Activated naive CD4-positive, alpha-beta T cell treated with Interleukin-2 at 50 U/mL for 16 hours (primary cell): ENCODE measurements at regions not wholly inside any gene's neighbourhood (a gene's known extent, or its start where the extent isn't known, plus 50 kb on each side); places are given as distances from the start of the nearest gene placed in this dataset.
"Not testable (repeated sequence)": the region's sequence is repeated elsewhere in the genome, so short reads cannot be mapped to it uniquely, and the experiment has no call there.

Experiments
- DNase-seq: peaks from one replicate; pipeline ENCODE4 v3.0.0-alpha.2; 2020

DNA sequence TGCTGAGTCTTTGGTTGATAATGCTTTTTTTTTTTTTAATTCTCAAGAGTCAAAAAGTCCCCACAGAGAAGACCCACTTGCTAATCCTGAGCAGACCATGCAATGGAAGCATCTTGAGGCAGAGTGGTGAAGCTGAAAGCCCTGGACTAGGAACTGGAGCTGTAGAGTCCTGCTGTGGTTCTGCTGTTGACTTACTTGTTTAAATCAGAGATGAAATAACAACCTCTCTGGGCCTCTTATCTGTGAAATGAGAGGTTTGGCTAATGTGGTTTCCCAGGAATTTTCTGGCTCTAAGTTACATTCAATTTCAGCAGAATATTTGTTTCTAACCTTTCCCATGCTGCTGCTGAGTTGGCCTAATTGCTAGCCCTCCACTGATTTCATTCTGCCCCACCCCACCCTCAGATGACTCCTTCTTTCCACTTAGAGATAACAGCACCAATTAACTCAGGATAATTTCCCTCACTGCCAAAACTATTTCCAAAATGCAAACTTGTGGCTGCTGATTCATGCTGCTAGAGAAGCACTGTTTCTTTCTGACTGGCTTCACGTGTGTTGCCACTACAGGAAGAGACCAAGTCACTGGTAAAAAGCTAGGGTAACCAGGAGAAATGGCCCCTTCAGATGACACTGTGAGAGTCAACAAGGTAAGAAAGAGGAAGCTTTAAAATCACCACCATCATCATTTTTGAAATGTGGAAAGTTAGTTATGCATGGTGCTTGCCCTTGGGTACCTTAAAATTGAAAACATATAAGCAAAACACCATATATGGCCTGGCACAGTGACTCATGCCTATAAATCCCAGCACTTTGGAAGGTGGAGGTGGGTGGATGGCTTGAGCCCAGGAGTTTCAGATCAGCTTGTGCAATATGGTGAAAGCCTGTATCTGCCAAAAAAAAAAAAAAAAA, 326.4 kb downstream of the DCHS2 start:
- DNase-seq: no peak

GRCh38 chr4:154160519-154161301, 330.9 kb downstream of the DCHS2 start:
- no peak for DNase-seq

DNA sequence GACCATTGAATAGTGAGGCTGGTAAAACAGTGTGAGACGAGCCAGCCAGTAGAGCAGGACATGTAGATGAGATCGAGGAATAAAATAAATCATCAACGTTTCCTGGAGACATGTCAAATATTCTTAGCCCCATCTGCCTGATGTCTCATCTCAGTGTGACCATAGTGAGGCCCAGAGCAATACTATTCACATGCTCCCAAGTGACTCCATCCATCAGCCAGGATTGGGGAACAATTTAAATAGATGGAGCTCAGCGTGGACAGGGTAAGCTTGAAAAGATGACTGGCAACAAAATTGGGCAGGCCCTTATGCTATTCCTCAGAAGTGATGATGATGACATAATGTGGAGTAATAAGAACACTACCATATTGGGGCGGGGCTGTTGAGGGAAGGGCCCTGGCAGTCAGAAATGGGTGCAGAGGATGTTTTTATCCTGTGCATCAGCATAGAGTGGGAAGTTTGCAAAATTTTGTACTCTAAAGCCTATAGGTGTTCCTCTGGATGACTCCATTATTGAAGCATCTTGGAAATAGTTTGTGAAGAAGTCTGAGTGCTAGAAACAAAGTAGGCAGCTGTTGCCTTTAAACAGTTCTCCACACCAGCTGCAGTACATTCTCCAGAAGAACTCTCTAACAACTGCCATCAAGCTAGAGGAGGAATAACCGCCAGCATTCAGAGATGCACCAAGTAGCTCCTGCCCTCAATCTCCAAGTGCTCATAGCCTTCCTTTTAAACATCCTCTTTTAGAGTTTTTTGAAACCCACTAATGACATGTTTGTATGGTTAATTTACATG, 333.0 kb downstream of the DCHS2 start:
- DNase-seq: no peak

DNA sequence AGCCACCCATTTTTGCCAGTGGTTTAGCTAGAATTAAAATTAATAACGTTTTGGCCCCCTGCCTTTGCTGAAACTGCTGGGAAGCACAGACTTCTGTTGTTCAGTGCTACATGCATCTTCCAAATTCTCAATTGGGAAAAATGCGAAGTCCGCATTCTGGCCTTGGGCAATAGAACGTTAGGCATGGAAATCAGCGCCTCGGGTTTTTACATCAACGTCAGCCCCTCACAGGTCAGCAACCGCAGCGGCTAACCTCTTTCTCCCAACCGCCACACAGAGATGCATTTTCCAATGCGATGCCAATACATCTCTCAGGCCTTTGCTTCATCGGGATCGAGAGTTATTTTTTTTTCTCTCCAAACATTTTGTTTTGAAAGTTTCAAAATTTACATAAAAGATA, 339.1 kb downstream of the DCHS2 start:
- no peak for DNase-seq

- not testable (repeated sequence) for DNase-seq
Observed at GRCh38 chr4:154149236-154149635, 342.4 kb downstream of the DCHS2 start.

DNA sequence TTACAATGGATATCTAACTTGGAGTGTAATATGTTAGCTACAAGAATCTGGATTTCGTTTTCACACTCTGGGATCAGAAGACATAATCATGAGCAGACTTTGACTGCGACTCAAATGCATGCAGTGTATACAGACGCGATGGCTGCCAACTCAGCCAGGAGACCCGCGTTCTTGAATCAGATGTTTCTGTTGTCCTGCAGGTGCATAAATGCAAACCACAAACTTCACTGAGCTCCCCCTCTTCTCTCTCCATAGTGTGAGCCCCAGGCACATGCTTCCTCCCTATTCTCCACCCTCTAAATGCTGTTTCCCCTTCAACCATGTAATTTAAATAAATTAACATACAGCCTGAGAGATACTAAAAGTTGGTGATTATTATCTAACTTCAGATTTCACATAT, 347.9 kb downstream of the DCHS2 start:
- no peak for DNase-seq

- no peak for DNase-seq
Observed at GRCh38 chr4:154142664-154143063, 348.9 kb downstream of the DCHS2 start.

GRCh38 chr4:154140869-154141268, 350.7 kb downstream of the DCHS2 start:
- no peak for DNase-seq

GRCh38 chr4:154137320-154137905, 348.5 kb upstream of the SFRP2 start:
- no peak for DNase-seq

DNA sequence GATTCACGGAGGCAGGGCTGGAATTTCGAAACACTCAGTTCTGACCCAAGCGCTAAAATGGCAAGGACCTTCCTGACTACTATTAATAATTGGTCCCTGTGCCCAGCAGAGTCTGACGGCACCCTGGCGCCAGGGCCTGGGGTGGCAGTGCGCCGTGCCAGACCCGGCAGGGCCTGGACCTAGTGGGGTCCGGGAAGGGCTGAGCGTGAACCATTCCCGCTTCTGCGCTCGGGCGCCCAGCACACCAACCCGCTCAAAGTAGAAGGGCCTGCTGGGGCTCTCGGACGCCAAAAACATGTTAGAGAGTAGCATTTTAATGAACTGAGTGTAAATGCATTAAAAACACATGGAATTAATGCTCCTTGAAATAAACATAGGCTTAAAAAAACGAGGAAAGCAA, 346.7 kb upstream of the SFRP2 start:
- no peak for DNase-seq

DNA sequence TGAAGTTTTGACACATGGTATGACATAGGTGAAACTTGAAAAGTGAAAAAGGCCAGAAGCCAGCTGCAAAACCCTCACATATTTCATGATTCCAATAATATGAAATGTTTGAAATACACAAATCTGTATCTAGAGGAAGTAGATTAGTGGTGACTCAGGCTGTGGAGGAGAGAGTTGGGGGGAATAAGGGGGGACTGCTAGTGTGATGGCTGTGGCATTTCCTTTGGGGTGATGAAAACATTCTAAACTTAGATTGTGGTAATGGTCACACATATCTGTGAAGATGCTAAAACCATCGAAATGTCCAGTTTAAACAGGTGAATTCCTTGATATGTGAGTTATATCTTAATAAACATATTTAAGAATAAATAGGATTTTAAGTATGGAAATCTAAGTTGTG, 343.5 kb upstream of the SFRP2 start:
- no peak for DNase-seq

DNA sequence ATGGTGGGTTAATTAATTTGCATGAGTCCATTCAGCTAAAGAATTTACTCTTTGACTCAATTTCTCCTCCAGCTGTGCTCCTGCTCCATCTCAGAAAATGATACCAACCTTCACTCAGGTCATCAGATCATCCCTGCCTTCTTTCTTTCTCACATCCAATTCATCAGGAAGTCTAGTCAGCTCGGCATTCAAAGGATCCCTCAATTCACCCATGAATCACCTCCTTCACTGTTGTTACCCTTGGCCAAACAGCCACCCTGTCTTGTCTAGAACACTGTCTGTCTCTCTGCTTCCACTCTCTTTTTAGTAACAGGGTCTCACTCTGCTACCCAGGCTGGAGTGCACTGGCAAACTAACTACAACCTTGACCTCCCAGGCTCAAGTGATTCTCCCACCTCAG, 337.4 kb upstream of the SFRP2 start:
- no peak for DNase-seq

DNA sequence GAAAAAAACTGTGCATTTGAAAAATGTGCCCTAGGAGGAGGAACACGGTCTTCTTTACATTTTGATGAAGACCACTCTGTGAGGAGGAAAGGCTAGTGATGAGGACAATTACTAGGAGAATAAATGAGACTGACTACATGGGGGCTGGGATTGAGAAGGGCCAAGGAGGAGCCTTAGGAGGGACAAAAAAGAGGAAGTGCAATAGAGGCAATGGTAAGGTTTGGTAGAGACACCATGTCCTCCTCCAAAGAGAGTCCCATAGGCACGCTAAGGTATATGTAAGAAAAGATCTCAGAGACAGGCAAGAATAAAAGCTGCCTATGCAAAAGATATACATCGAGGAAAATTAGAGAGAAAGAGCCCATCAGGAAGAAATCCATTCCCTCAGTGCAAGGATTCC, 336.5 kb upstream of the SFRP2 start:
- DNase-seq: no peak

DNA sequence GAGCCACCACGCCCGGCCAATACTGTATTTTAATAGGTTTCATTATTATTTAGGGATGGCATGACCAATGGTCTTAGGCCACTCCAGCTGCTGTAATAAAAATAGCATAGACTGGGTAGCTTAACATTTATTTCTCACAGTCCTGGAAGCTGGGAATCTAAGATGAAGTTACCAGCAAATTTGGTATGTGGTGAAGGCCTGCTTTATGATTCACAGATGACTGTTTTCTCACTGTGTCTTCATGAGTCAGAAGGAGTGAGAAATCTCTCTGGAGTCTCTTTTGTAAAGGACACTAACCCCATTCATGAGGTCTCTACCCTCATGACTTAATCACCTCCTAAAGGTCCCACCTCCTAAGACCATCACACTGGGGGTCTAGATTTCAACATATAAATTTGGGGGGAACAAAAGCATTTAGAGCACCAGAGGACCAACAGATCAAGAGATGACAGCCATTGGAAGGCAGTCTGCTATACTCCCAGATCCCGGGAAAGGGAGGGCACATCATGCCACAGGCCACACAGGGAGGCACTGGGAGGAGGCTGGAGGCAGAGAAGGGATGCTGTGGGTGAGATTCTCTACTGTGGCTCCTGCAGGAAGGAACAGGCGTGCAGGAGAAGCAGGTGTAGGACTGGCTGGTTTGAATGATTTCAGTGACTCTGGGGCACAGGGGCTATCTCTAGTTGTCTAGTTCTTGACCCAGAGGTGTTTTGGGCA, 335.8 kb upstream of the SFRP2 start:
- DNase-seq: no peak

GRCh38 chr4:154123897-154124296, 335.0 kb upstream of the SFRP2 start:
- DNase-seq: no peak

- no peak for DNase-seq
Observed at GRCh38 chr4:154120690-154121345, 331.9 kb upstream of the SFRP2 start.

DNA sequence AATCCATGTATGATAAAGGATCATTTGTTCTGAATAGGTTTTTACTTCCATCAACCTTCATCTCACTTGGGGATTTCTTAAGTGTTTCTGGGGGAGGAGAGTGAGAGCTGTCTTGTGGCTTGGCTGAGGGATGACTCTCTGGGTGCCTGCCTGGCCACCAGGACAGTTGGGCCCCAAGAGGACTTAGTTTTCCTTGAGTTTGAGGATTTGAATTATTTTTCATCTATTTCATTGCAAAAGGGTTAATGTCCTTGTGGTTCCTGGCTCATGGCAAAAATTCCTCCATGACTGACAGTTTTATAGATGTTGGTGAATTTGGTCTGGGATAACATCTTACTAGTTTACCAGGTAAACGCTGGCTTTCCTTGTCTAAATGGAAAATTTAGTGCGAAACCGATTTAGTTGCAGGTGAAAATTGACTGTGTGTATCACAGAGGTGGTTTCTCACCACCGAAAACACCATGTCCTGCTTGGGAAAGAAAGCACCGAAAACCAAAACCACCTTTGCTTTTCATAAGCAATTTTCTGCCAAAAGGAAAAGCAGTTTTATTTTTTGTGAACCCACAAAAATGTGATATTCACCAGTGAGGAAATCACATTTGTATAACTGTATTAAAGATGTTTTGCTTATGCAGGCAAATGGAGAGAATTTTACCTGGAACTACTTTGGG, 331.3 kb upstream of the SFRP2 start:
- DNase-seq: no peak

- DNase-seq: no peak
Observed at GRCh38 chr4:154119317-154119716, 330.4 kb upstream of the SFRP2 start.

GRCh38 chr4:154117726-154118125, 328.8 kb upstream of the SFRP2 start:
- DNase-seq: not testable (repeated sequence)

DNA sequence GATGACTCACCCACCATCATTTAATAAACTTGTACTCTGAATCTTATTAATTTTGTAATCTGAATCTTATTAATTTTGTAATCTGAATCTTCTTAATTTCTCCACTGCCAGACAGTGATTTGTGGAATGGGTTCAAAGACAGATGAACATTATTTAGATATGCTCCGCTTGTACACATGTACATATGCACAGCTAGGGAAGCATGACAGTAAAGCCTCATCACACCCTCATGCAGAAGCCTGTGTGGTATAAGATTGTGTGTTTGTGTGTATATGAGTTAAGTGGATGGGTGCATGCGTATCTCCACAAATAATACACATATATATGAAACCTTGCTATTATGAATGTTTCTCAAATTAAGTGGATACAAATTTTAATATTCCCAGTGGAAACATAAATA, 318.5 kb upstream of the SFRP2 start:
- no peak for DNase-seq

DNA sequence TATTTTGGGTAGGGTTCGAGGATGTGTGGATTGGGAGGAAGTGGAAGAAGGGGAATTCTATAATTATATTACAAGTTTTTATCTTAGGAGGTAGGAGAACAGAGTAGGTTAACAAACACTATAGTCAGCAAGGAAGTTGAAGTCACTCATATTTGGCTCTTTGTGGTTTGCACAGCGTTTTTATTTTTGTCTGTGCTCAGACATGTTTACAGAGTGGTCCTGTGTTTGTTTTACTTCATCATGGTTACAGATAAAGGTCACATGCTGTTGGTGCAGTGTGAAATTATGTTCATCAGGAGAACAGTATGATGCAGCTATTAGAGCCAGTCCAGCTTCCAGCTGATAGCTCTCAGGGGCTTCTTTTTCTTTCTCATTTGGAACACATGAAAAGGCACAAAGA, 299.9 kb upstream of the SFRP2 start:
- no peak for DNase-seq
